M059J (cell line): ENCODE measurements at regions not wholly inside any gene's neighbourhood (a gene's known extent, or its start where the extent isn't known, plus 50 kb on each side); places are given as distances from the start of the nearest gene placed in this dataset.

Experiments
- DNase-seq: peaks from one replicate; pipeline ENCODE4 v3.0.0-alpha.2; 2012; ENCODE audit warnings: low read depth

DNA sequence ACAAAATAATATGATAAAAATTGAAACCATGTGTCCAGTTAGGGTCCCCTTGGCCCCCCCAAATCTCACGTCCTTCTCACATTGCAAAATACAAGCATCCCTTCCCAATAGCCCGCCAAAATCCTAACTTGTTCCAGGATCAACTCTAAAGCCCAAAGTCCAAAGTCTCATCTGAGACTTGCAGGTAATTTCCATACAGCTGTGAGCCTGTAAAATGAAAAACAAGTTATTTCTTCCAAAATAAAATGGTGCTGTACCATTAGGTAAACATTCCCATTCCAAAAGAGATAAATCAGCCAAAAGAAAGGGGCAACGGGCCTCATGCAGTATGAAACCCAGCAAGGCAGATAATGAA lies 51.0 kb upstream of the COBL start:
- DNase-seq, result no peak

DNA sequence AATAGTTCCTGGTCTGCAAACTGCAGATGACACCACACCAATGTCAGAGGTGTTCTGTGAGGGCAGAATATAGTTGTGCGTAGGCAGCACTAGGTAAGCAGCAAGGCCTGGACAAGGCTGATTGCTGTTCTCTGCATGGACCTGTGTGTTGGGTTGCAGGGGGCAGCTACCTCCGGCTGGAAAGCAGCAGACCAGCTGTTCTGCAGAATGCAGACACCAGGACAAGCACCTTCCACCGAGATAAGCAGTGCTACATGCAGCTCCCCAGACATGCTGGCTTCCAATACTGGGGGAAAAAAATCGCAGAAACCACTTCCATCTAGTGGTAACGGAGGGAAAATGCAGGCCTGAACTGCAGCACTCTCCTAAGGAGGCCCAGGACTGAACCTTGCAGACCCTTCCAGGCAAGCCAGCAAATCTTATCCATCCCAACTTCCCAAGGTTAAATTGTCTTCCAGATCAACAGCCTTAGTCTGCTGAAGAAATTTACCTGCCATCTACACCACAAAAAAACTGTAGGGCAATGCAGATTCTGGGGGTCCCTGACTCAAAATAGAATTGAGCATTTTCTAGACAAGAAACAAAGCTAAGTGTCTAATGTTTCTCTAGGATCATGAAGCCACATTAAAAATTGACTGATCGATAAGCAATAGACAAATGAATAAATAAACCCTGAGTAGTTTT lies 50.5 kb upstream of the COBL start:
- peak; percentile 24 for DNase-seq
